Liver (tissue), 3 donors: ENCODE measurements at regions not wholly inside any gene's neighbourhood (a gene's known extent, or its start where the extent isn't known, plus 50 kb on each side); places are given as distances from the start of the nearest gene placed in this dataset.

Experiments used
- EGR1 ChIP-seq, 2 donors: IDR thresholded peaks; 2 replicates each; pipeline ENCODE4 v1.6.1; 2016 to 2018; ENCODE audit warnings: antibody characterized with exemption in 2 of 2, low read depth in 2 of 2
- TF ChIP-seq, protein P1 (sequence below): fragments of 150-350 bp; IDR thresholded peaks from 2 replicates; pipeline ENCODE4 v1.5.1; 2017; ENCODE audit warnings: improper control_type of control experiment, low read depth, low read length; ENCODE audit not compliant: missing input control
- TF ChIP-seq, protein P2 (sequence below): IDR thresholded peaks from 2 replicates; pipeline ENCODE4 v1.6.1; 2016; ENCODE audit warnings: antibody characterized with exemption
- TF ChIP-seq, protein P3 (sequence below): IDR thresholded peaks from 2 replicates; pipeline ENCODE4 v1.6.1; 2016; ENCODE audit warnings: antibody characterized with exemption, mild to moderate bottlenecking
- donor health status: healthy.
- donor health status: healthy.

DNA sequence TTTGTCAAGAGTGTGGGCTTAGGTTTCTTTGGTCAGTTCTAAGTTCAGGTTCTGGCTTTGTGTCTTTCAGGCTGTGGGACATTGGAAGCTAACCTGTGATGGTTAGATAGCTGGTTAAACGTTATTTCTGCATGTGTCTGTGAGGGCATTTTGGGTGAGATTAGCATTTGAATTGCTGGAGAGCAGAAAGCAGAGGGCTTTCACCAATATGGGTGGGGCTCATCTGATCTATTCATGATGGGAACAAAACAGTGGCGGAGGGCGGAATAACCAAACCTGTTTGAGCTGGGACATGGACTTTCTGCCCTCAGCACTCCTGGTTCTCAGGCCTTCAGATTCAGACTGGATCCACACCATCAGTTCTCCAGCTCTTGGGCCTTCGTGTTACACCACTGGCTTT lies 195.4 kb downstream of the KLF13 start:
- TF ChIP-seq, protein P1, sequence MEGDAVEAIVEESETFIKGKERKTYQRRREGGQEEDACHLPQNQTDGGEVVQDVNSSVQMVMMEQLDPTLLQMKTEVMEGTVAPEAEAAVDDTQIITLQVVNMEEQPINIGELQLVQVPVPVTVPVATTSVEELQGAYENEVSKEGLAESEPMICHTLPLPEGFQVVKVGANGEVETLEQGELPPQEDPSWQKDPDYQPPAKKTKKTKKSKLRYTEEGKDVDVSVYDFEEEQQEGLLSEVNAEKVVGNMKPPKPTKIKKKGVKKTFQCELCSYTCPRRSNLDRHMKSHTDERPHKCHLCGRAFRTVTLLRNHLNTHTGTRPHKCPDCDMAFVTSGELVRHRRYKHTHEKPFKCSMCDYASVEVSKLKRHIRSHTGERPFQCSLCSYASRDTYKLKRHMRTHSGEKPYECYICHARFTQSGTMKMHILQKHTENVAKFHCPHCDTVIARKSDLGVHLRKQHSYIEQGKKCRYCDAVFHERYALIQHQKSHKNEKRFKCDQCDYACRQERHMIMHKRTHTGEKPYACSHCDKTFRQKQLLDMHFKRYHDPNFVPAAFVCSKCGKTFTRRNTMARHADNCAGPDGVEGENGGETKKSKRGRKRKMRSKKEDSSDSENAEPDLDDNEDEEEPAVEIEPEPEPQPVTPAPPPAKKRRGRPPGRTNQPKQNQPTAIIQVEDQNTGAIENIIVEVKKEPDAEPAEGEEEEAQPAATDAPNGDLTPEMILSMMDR = no peak
- no peak for TF ChIP-seq EGR1 (IDR thresholded peaks at IDR 0.05; ENCODE audit: low read depth in 2 of 2)
- TF ChIP-seq, protein P2, sequence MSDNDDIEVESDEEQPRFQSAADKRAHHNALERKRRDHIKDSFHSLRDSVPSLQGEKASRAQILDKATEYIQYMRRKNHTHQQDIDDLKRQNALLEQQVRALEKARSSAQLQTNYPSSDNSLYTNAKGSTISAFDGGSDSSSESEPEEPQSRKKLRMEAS = no peak
- TF ChIP-seq, protein P3, sequence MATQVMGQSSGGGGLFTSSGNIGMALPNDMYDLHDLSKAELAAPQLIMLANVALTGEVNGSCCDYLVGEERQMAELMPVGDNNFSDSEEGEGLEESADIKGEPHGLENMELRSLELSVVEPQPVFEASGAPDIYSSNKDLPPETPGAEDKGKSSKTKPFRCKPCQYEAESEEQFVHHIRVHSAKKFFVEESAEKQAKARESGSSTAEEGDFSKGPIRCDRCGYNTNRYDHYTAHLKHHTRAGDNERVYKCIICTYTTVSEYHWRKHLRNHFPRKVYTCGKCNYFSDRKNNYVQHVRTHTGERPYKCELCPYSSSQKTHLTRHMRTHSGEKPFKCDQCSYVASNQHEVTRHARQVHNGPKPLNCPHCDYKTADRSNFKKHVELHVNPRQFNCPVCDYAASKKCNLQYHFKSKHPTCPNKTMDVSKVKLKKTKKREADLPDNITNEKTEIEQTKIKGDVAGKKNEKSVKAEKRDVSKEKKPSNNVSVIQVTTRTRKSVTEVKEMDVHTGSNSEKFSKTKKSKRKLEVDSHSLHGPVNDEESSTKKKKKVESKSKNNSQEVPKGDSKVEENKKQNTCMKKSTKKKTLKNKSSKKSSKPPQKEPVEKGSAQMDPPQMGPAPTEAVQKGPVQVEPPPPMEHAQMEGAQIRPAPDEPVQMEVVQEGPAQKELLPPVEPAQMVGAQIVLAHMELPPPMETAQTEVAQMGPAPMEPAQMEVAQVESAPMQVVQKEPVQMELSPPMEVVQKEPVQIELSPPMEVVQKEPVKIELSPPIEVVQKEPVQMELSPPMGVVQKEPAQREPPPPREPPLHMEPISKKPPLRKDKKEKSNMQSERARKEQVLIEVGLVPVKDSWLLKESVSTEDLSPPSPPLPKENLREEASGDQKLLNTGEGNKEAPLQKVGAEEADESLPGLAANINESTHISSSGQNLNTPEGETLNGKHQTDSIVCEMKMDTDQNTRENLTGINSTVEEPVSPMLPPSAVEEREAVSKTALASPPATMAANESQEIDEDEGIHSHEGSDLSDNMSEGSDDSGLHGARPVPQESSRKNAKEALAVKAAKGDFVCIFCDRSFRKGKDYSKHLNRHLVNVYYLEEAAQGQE = no peak
